H1 (cell line): ENCODE measurements at regions not wholly inside any gene's neighbourhood (a gene's known extent, or its start where the extent isn't known, plus 50 kb on each side); places are given as distances from the start of the nearest gene placed in this dataset.

Experiments
- CHD2 ChIP-seq: IDR thresholded peaks from 2 replicates; pipeline ENCODE4 v1.6.1; 2012; ENCODE audit warnings: low read length, improper control_type of control experiment
- EP300 ChIP-seq, 2 experiments: IDR thresholded peaks; 1 replicate in 1 of 2; 2 replicates in 1 of 2; pipeline ENCODE4 v1.6.1; 2011 to 2012; ENCODE audit warnings: low read depth in 2 of 2, low read length in 2 of 2, mild to moderate bottlenecking in 2 of 2, borderline replicate concordance in 1 of 2, inconsistent platforms in 1 of 2, moderate library complexity in 1 of 2
- EZH2 ChIP-seq: fragments of 200-600 bp; sonication (generic); IDR thresholded peaks from 2 replicates; pipeline ENCODE4 v1.7.1; 2012; ENCODE audit warnings: low read depth, mild to moderate bottlenecking, moderate library complexity, low read length, inconsistent platforms; ENCODE audit not compliant: severe bottlenecking
- JUN ChIP-seq: IDR thresholded peaks from 2 replicates; pipeline ENCODE4 v1.6.1; 2011; ENCODE audit warnings: low read depth, mild to moderate bottlenecking, improper control_type of control experiment, low read length
- POLR2A ChIP-seq, 2 experiments: IDR thresholded peaks; 1 replicate in 1 of 2; 2 replicates in 1 of 2; pipeline ENCODE4 v1.6.1; 2011; ENCODE audit warnings: low read depth in 2 of 2, low read length in 2 of 2, mild to moderate bottlenecking in 2 of 2; ENCODE audit errors: control extremely low read depth in 1 of 2
- POLR2AphosphoS5 ChIP-seq: IDR thresholded peaks from 2 replicates; pipeline ENCODE4 v1.6.1; 2011; ENCODE audit warnings: low read depth, low read length
- SP1 ChIP-seq: IDR thresholded peaks from 2 replicates; pipeline ENCODE4 v1.6.1; 2011; ENCODE audit warnings: low read depth, low read length
- SP2 ChIP-seq: IDR thresholded peaks from 2 replicates; pipeline ENCODE4 v1.6.1; 2012; ENCODE audit warnings: mild to moderate bottlenecking, low read length, inconsistent platforms
- TAF1 ChIP-seq: IDR thresholded peaks from 2 replicates; pipeline ENCODE4 v1.6.1; 2011; ENCODE audit warnings: mild to moderate bottlenecking, low read depth, low read length
- TF ChIP-seq, protein P1 (sequence below), 3 experiments: IDR thresholded peaks; 1 replicate in 2 of 3; 2 replicates in 1 of 3; pipeline versions ENCODE4 v1.5.1 to v1.6.1; 2011; ENCODE audit warnings: low read length in 3 of 3, mild to moderate bottlenecking in 3 of 3, inconsistent platforms in 2 of 3, low read depth in 1 of 3, moderate library complexity in 1 of 3; ENCODE audit not compliant: insufficient read depth in 1 of 3; ENCODE audit errors: control extremely low read depth in 1 of 3
- TF ChIP-seq, protein P2 (sequence below): IDR thresholded peaks from 2 replicates; pipeline ENCODE4 v1.6.1; 2011; ENCODE audit warnings: low read length, improper control_type of control experiment
- TF ChIP-seq, protein P3 (sequence below): IDR thresholded peaks from 2 replicates; pipeline ENCODE4 v1.6.1; 2012; ENCODE audit warnings: low read length, inconsistent platforms
- TF ChIP-seq, protein P4 (sequence below): IDR thresholded peaks from 2 replicates; pipeline ENCODE4 v1.6.1; 2012; ENCODE audit warnings: inconsistent platforms

DNA sequence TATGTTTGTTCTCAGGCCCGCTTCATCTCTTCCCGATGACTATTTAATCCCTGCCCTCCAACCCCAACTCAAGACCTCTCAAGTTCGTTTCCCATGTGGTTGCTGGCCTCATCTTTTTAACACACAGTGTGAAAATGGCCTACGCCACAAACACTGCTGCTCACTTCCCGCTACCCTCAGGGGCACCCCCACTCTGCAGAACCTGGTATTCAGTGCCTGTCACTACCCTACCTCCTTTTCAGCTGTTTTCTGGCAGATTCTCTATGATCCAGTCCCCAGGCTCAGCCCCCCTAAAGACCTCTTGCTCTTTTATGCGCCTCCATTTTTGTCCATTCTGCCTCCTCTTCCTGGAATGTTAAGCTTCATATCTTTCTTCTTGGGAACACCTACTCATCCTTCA is 152.6 kb upstream of the C1orf174 start:
- no peak for TF ChIP-seq TAF1
- TF ChIP-seq CHD2: no peak
- no peak for TF ChIP-seq SP2
- no peak for TF ChIP-seq JUN
- TF ChIP-seq, protein P1, sequence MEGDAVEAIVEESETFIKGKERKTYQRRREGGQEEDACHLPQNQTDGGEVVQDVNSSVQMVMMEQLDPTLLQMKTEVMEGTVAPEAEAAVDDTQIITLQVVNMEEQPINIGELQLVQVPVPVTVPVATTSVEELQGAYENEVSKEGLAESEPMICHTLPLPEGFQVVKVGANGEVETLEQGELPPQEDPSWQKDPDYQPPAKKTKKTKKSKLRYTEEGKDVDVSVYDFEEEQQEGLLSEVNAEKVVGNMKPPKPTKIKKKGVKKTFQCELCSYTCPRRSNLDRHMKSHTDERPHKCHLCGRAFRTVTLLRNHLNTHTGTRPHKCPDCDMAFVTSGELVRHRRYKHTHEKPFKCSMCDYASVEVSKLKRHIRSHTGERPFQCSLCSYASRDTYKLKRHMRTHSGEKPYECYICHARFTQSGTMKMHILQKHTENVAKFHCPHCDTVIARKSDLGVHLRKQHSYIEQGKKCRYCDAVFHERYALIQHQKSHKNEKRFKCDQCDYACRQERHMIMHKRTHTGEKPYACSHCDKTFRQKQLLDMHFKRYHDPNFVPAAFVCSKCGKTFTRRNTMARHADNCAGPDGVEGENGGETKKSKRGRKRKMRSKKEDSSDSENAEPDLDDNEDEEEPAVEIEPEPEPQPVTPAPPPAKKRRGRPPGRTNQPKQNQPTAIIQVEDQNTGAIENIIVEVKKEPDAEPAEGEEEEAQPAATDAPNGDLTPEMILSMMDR (IDR thresholded peaks at IDR 0.05; ENCODE audit: control extremely low read depth in 1 of 3, insufficient read depth in 1 of 3, low read depth in 1 of 3, low read length in 3 of 3): no peak
- TF ChIP-seq, protein P2, sequence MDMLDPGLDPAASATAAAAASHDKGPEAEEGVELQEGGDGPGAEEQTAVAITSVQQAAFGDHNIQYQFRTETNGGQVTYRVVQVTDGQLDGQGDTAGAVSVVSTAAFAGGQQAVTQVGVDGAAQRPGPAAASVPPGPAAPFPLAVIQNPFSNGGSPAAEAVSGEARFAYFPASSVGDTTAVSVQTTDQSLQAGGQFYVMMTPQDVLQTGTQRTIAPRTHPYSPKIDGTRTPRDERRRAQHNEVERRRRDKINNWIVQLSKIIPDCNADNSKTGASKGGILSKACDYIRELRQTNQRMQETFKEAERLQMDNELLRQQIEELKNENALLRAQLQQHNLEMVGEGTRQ: no peak
- no peak for TF ChIP-seq EZH2
- TF ChIP-seq POLR2A (IDR thresholded peaks at IDR 0.05; ENCODE audit: control extremely low read depth in 1 of 2, low read depth in 2 of 2, low read length in 2 of 2): no peak
- TF ChIP-seq, protein P3, sequence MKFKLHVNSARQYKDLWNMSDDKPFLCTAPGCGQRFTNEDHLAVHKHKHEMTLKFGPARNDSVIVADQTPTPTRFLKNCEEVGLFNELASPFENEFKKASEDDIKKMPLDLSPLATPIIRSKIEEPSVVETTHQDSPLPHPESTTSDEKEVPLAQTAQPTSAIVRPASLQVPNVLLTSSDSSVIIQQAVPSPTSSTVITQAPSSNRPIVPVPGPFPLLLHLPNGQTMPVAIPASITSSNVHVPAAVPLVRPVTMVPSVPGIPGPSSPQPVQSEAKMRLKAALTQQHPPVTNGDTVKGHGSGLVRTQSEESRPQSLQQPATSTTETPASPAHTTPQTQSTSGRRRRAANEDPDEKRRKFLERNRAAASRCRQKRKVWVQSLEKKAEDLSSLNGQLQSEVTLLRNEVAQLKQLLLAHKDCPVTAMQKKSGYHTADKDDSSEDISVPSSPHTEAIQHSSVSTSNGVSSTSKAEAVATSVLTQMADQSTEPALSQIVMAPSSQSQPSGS: no peak
- no peak for TF ChIP-seq POLR2AphosphoS5
- TF ChIP-seq SP1: no peak
- TF ChIP-seq, protein P4, sequence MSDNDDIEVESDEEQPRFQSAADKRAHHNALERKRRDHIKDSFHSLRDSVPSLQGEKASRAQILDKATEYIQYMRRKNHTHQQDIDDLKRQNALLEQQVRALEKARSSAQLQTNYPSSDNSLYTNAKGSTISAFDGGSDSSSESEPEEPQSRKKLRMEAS: no peak
- no peak for TF ChIP-seq EP300 (IDR thresholded peaks at IDR 0.05; ENCODE audit: borderline replicate concordance in 1 of 2, low read depth in 2 of 2, low read length in 2 of 2)
